Prostate gland (tissue), 1 donor: ENCODE measurements at regions not wholly inside any gene's neighbourhood (a gene's known extent, or its start where the extent isn't known, plus 50 kb on each side); places are given as distances from the start of the nearest gene placed in this dataset.
A peak's percentile ranks its signal among the peaks of the same experiment; 100 is the strongest.

Experiments
- POLR2A ChIP-seq: fragments of 450-650 bp; IDR thresholded peaks from one replicate; pipeline ENCODE4 v1.6.1; 2016; ENCODE audit warnings: antibody characterized with exemption, mild to moderate bottlenecking
- POLR2AphosphoS5 ChIP-seq: sonication (generic); formaldehyde crosslinking; IDR thresholded peaks from one replicate; pipeline ENCODE4 v1.6.1; 2017; ENCODE audit warnings: antibody characterized with exemption

- TF ChIP-seq POLR2A (peak; percentile 9), POLR2AphosphoS5 (no peak)
Measured at GRCh38 chr2:43127208-43127940, 99.0 kb downstream of the ZFP36L2 start.
